DOHH2 (cell line): ENCODE measurements at regions not wholly inside any gene's neighbourhood (a gene's known extent, or its start where the extent isn't known, plus 50 kb on each side); places are given as distances from the start of the nearest gene placed in this dataset.
"Not testable (repeated sequence)": the region's sequence is repeated elsewhere in the genome, so short reads cannot be mapped to it uniquely, and the experiment has no call there.

Experiments used
- CTCF ChIP-seq: fragments of 200-600 bp; sonication (generic); IDR thresholded peaks from one replicate; pipeline ENCODE4 v1.5.1; 2014; ENCODE audit warnings: antibody characterized with exemption, mild to moderate bottlenecking, low read depth, low read length; ENCODE audit not compliant: poor library complexity, severe bottlenecking
- EZH2phosphoT487 ChIP-seq: fragments of 200-600 bp; sonication (generic); IDR thresholded peaks from 2 replicates; pipeline ENCODE4 v1.6.1; 2017; ENCODE audit warnings: borderline replicate concordance, mild to moderate bottlenecking, antibody characterized with exemption, low read length, moderate library complexity, mixed read lengths

DNA sequence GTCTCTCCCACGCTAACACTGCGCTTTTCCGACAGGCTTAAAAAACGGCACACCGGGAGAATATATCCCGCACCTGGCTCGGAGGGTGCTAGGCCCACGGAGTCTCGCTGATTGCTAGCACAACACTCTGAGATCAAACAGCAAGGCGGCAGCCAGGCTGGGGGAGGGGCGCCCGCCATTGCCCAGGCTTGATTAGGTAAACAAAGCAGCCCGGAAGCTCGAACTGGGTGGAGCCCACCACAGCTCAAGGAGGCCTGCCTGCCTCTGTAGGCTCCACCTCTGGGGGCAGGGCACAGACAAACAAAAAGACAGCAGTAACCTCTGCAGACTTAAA, 67.0 kb upstream of the FGF13 start:
- not testable (repeated sequence) for TF ChIP-seq CTCF, EZH2phosphoT487
